ENCODE measurements at regions not wholly inside any gene's neighbourhood (a gene's known extent, or its start where the extent isn't known, plus 50 kb on each side); places are given as distances from the start of the nearest gene placed in this dataset.
A peak's percentile ranks its signal among the peaks of the same experiment; 100 is the strongest.

- Histone ChIP-seq H3K4me1 (ENCODE audit: control insufficient read depth in 5 of 5, insufficient read depth in 5 of 5, low read length in 5 of 5) (no peaks in the 10 kb centered on the region), H3K4me3 (no peak overlapping the region), H3K36me3 (ENCODE audit: control insufficient read depth in 4 of 4, insufficient read depth in 4 of 4, low read length in 4 of 4) (no peaks in the 10 kb centered on the region), H3K9me3 (ENCODE audit: control insufficient read depth in 4 of 4, insufficient read depth in 3 of 4, low read length in 3 of 4) (no peaks in the 10 kb centered on the region), H3K9ac (ENCODE audit: insufficient read depth in 1 of 2, low read length in 2 of 2) (no peak overlapping the region), H3K27me3 (ENCODE audit: control insufficient read depth in 3 of 3, insufficient read depth in 3 of 3, low read length in 2 of 3) (peaks cover 0 to 4% (median 0%) of the 10 kb centered on the region in 3 donors), H3K27ac (ENCODE audit: low read depth in 1 of 2, low read length in 1 of 2) (no peak overlapping the region)
- WGBS, 2 donors = 68 to 73% methylated on average over 6 of the region's 6 CpGs
- DNase-seq = no peak
- ATAC-seq (ENCODE audit: insufficient read depth, low FRiP score) = no peak
- TF ChIP-seq CTCF (IDR thresholded peaks at IDR 0.05; ENCODE audit: control extremely low read depth, extremely low read depth) = no peak
Observed at GRCh38 chr14:55881577-55882241, 236.5 kb upstream of the PELI2 start.

GRCh38 chr14:55884819-55885218 lies 233.4 kb upstream of the PELI2 start:
- DNase-seq = peak in 2 of 3 donors; percentile 14 to 16
- WGBS, 2 donors = 83 to 94% methylated on average over 4 of the region's 4 CpGs
- Histone ChIP-seq H3K4me3 (no peak overlapping the region), H3K9me3 (ENCODE audit: control insufficient read depth in 4 of 4, insufficient read depth in 3 of 4, low read length in 3 of 4) (no peaks in the 10 kb centered on the region), H3K4me1 (ENCODE audit: control insufficient read depth in 5 of 5, insufficient read depth in 5 of 5, low read length in 5 of 5) (no peaks in the 10 kb centered on the region), H3K36me3 (ENCODE audit: control insufficient read depth in 4 of 4, insufficient read depth in 4 of 4, low read length in 4 of 4) (no peaks in the 10 kb centered on the region), H3K27ac (ENCODE audit: low read depth in 1 of 2, low read length in 1 of 2) (no peak overlapping the region), H3K9ac (ENCODE audit: insufficient read depth in 1 of 2, low read length in 2 of 2) (no peak overlapping the region), H3K27me3 (ENCODE audit: control insufficient read depth in 3 of 3, insufficient read depth in 3 of 3, low read length in 2 of 3) (no peaks in the 10 kb centered on the region)
- ATAC-seq (ENCODE audit: insufficient read depth, low FRiP score) = no peak
- no peak for TF ChIP-seq CTCF (IDR thresholded peaks at IDR 0.05; ENCODE audit: control extremely low read depth, extremely low read depth)

GRCh38 chr14:55889124-55889523 lies 229.1 kb upstream of the PELI2 start:
- peak in 2 of 3 donors; percentile 9 to 11 for DNase-seq
- H3K27me3 ChIP-seq (ENCODE audit: control insufficient read depth in 3 of 3, insufficient read depth in 3 of 3, low read length in 2 of 3) = peaks cover 0 to 4% (median 2%) of the 10 kb centered on the region in 3 donors
- TF ChIP-seq CTCF (IDR thresholded peaks at IDR 0.05; ENCODE audit: control extremely low read depth, extremely low read depth) = no peak
- H3K4me3 ChIP-seq = no peak overlapping the region
- H3K27ac ChIP-seq (ENCODE audit: low read depth in 1 of 2, low read length in 1 of 2) = no peak overlapping the region
- H3K4me1 ChIP-seq (ENCODE audit: control insufficient read depth in 5 of 5, insufficient read depth in 5 of 5, low read length in 5 of 5) = no peaks in the 10 kb centered on the region
- no peaks in the 10 kb centered on the region for H3K36me3 ChIP-seq (ENCODE audit: control insufficient read depth in 4 of 4, insufficient read depth in 4 of 4, low read length in 4 of 4)
- WGBS, 2 donors = 60 to 73% methylated on average over 6 of the region's 6 CpGs
- H3K9me3 ChIP-seq (ENCODE audit: control insufficient read depth in 4 of 4, insufficient read depth in 3 of 4, low read length in 3 of 4) = no peaks in the 10 kb centered on the region
- no peak for ATAC-seq (ENCODE audit: insufficient read depth, low FRiP score)
- H3K9ac ChIP-seq (ENCODE audit: insufficient read depth in 1 of 2, low read length in 2 of 2) = no peak overlapping the region

- WGBS, 2 donors = 61 to 75% methylated on average over 6 of the region's 6 CpGs
Observed at GRCh38 chr14:55891692-55892091, 226.5 kb upstream of the PELI2 start.

More at GRCh38 chr14:55891692-55892091, 226.5 kb upstream of the PELI2 start:
- H3K27me3 ChIP-seq (ENCODE audit: control insufficient read depth in 3 of 3, insufficient read depth in 3 of 3, low read length in 2 of 3) = peaks cover 0 to 4% (median 2%) of the 10 kb centered on the region in 3 donors
- no peak for DNase-seq
- no peaks in the 10 kb centered on the region for H3K4me1 ChIP-seq (ENCODE audit: control insufficient read depth in 5 of 5, insufficient read depth in 5 of 5, low read length in 5 of 5)
- H3K9me3 ChIP-seq (ENCODE audit: control insufficient read depth in 4 of 4, insufficient read depth in 3 of 4, low read length in 3 of 4) = no peaks in the 10 kb centered on the region
- H3K36me3 ChIP-seq (ENCODE audit: control insufficient read depth in 4 of 4, insufficient read depth in 4 of 4, low read length in 4 of 4) = no peaks in the 10 kb centered on the region
- H3K9ac ChIP-seq (ENCODE audit: insufficient read depth in 1 of 2, low read length in 2 of 2) = no peak overlapping the region
- H3K4me3 ChIP-seq = no peak overlapping the region
- no peak for ATAC-seq (ENCODE audit: insufficient read depth, low FRiP score)
- no peak for TF ChIP-seq CTCF (IDR thresholded peaks at IDR 0.05; ENCODE audit: control extremely low read depth, extremely low read depth)
- H3K27ac ChIP-seq (ENCODE audit: low read depth in 1 of 2, low read length in 1 of 2) = no peak overlapping the region

Data from lung (tissue), 11 donors.